Neuronal stem cell (in vitro differentiated cells): ENCODE measurements at regions not wholly inside any gene's neighbourhood (a gene's known extent, or its start where the extent isn't known, plus 50 kb on each side); places are given as distances from the start of the nearest gene placed in this dataset.

ENCODE experiments used
- DNase-seq: peaks from one replicate; pipeline ENCODE4 v3.0.0-alpha.2; 2013; ENCODE audit warnings: low spot score
- H2AFZ ChIP-seq: one replicate; pipeline ENCODE4 v1.6.1; 2013; ENCODE audit warnings: mild to moderate bottlenecking, low read length, inconsistent platforms
- H2AK5ac ChIP-seq: 2 replicates; pipeline ENCODE4 v1.6.1; 2013; ENCODE audit warnings: low read depth, mild to moderate bottlenecking, inconsistent platforms, low read length, moderate library complexity, mixed read lengths
- H2BK120ac ChIP-seq: 2 replicates; pipeline ENCODE4 v1.6.1; 2013; ENCODE audit warnings: low read depth, mild to moderate bottlenecking, inconsistent platforms, low read length, moderate library complexity, mixed read lengths
- H2BK12ac ChIP-seq: one replicate; pipeline ENCODE4 v1.6.1; 2013; ENCODE audit warnings: low read length, inconsistent platforms
- H2BK15ac ChIP-seq: 2 replicates; pipeline ENCODE4 v1.6.1; 2013; ENCODE audit warnings: mild to moderate bottlenecking, low read length, inconsistent platforms, mixed read lengths
- H2BK5ac ChIP-seq: one replicate; pipeline ENCODE4 v1.6.1; 2013; ENCODE audit warnings: inconsistent platforms, mild to moderate bottlenecking, low read length, moderate library complexity
- H3K14ac ChIP-seq: one replicate; pipeline ENCODE4 v1.6.1; 2013; ENCODE audit warnings: low read length, inconsistent platforms
- H3K18ac ChIP-seq: 2 replicates; pipeline ENCODE4 v1.6.1; 2013; ENCODE audit warnings: low read length, inconsistent platforms
- H3K23ac ChIP-seq: 2 replicates; pipeline ENCODE4 v1.6.1; 2013; ENCODE audit warnings: low read depth, mild to moderate bottlenecking, mixed read lengths, low read length, inconsistent platforms; ENCODE audit not compliant: poor library complexity
- H3K27ac ChIP-seq: replicated peaks from 3 replicates; pipeline ENCODE4 v1.5.1; 2013; ENCODE audit warnings: low read length, inconsistent platforms
- H3K27me3 ChIP-seq, 3 experiments: 2 replicates each; pipeline ENCODE4 v1.6.1; 2013; ENCODE audit warnings: low read length in 3 of 3, mild to moderate bottlenecking in 2 of 3, inconsistent platforms in 1 of 3, low read depth in 1 of 3, mixed read lengths in 1 of 3, moderate library complexity in 1 of 3; ENCODE audit not compliant: control insufficient read depth in 3 of 3, insufficient read depth in 3 of 3
- H3K36me3 ChIP-seq, 2 donors: replicated peaks in 1 of 2; 2 replicates each; pipeline ENCODE4 v1.6.1; 2013; ENCODE audit warnings: low read length in 2 of 2; ENCODE audit not compliant: control insufficient read depth in 2 of 2, insufficient read depth in 2 of 2
- H3K4ac ChIP-seq: 2 replicates; pipeline ENCODE4 v1.6.1; 2013; ENCODE audit warnings: inconsistent platforms, mild to moderate bottlenecking, low read length, moderate library complexity
- H3K4me1 ChIP-seq, 2 donors: 1 replicate in 1 of 2; 2 replicates in 1 of 2; pipeline ENCODE4 v1.6.1; 2013; ENCODE audit warnings: low read length in 2 of 2, low read depth in 1 of 2; ENCODE audit not compliant: control insufficient read depth in 2 of 2, insufficient read depth in 1 of 2
- H3K4me2 ChIP-seq: one replicate; pipeline ENCODE4 v1.6.1; 2013; ENCODE audit warnings: mild to moderate bottlenecking, low read length, inconsistent platforms; ENCODE audit not compliant: insufficient read depth, poor library complexity, severe bottlenecking
- H3K4me3 ChIP-seq, 2 donors: 2 replicates each; pipeline ENCODE4 v1.5.1; 2013; ENCODE audit warnings: low read length in 2 of 2, mild to moderate bottlenecking in 2 of 2, inconsistent platforms in 1 of 2, moderate library complexity in 1 of 2
- H3K79me1 ChIP-seq: one replicate; pipeline ENCODE4 v1.6.1; 2013; ENCODE audit warnings: low read depth, mild to moderate bottlenecking, inconsistent platforms, low read length, moderate library complexity
- H3K9ac ChIP-seq: one replicate; pipeline ENCODE4 v1.6.1; 2013; ENCODE audit warnings: mild to moderate bottlenecking, low read depth, low read length, inconsistent platforms; ENCODE audit not compliant: poor library complexity
- H3K9me3 ChIP-seq, 2 donors: replicated peaks in 1 of 2; 2 replicates each; pipeline versions ENCODE3 to v1.6.1; 2013; ENCODE audit warnings: low read length in 2 of 2, mild to moderate bottlenecking in 2 of 2, inconsistent platforms in 1 of 2, low read depth in 1 of 2, mixed read lengths in 1 of 2, moderate library complexity in 1 of 2; ENCODE audit not compliant: control insufficient read depth in 2 of 2, insufficient read depth in 1 of 2
- H4K8ac ChIP-seq: one replicate; pipeline ENCODE4 v1.6.1; 2013; ENCODE audit warnings: low read depth, mild to moderate bottlenecking, inconsistent platforms, low read length, moderate library complexity
- H4K91ac ChIP-seq: one replicate; pipeline ENCODE4 v1.6.1; 2013; ENCODE audit warnings: low read length, low read depth, mild to moderate bottlenecking, inconsistent platforms; ENCODE audit not compliant: poor library complexity
- WGBS, 2 donors: extraction: QIAGEN DNeasy Blood & Tissue Kit; methylation state at CpG; one replicate each; pipeline ENCODE4 v1.1.7; 2013; ENCODE audit warnings: missing lambda C conversion rate in 2 of 2, mixed read lengths in 1 of 2; ENCODE audit not compliant: insufficient read length in 2 of 2, insufficient replicate concordance in 1 of 2; ENCODE audit errors: extremely low coverage in 2 of 2; 5-methylcytosine and 5-hydroxymethylcytosine counted together

- WGBS, 2 donors = no CpG with 5 or more reads among the region's 11 CpGs
- no peak overlapping the region for H3K4me3 ChIP-seq
Observed at GRCh38 chr6:8831366-8832152, 396.2 kb upstream of the SLC35B3 start.

GRCh38 chr6:8830794-8831193, 395.4 kb upstream of the SLC35B3 start:
- H2BK15ac ChIP-seq = no peak overlapping the region
- H3K14ac ChIP-seq = no peak overlapping the region
- no peak overlapping the region for H3K27ac ChIP-seq
- H2AFZ ChIP-seq = no peak overlapping the region
- H3K27me3 ChIP-seq = no peaks in the 10 kb centered on the region
- no peak overlapping the region for H2AK5ac ChIP-seq
- DNase-seq = no peak
- H2BK5ac ChIP-seq = no peak overlapping the region
- no peak overlapping the region for H4K91ac ChIP-seq
- H4K8ac ChIP-seq = no peak overlapping the region
- no peaks in the 10 kb centered on the region for H3K9me3 ChIP-seq
- no peak overlapping the region for H3K4me3 ChIP-seq
- H3K79me1 ChIP-seq = peaks cover 2% of the 10 kb centered on the region
- H3K18ac ChIP-seq = no peak overlapping the region
- no peak overlapping the region for H2BK12ac ChIP-seq
- H2BK120ac ChIP-seq = no peak overlapping the region
- H3K4ac ChIP-seq = no peak overlapping the region
- no peak overlapping the region for H3K4me2 ChIP-seq
- WGBS, 2 donors = no CpG with 5 or more reads among the region's 1 CpG
- H3K23ac ChIP-seq = no peak overlapping the region
- H3K9ac ChIP-seq = no peak overlapping the region
- H3K36me3 ChIP-seq = no peaks in the 10 kb centered on the region
- H3K4me1 ChIP-seq = peaks cover 0 to 5% of the 10 kb centered on the region in 2 donors

More at GRCh38 chr6:8831366-8832152, 396.2 kb upstream of the SLC35B3 start:
- Histone ChIP-seq H4K91ac (no peak overlapping the region), H2AK5ac (no peak overlapping the region), H2BK5ac (no peak overlapping the region), H3K36me3 (no peaks in the 10 kb centered on the region), H2AFZ (no peak overlapping the region), H2BK12ac (no peak overlapping the region), H3K9me3 (no peaks in the 10 kb centered on the region), H2BK15ac (no peak overlapping the region), H2BK120ac (no peak overlapping the region), H3K4me1 (peaks cover 0 to 5% of the 10 kb centered on the region in 2 donors), H3K4ac (no peak overlapping the region), H3K27me3 (no peaks in the 10 kb centered on the region), H3K14ac (no peak overlapping the region), H3K18ac (no peak overlapping the region), H3K79me1 (peaks cover 2% of the 10 kb centered on the region), H3K9ac (no peak overlapping the region), H4K8ac (no peak overlapping the region), H3K27ac (no peak overlapping the region), H3K23ac (no peak overlapping the region), H3K4me2 (no peak overlapping the region)
- DNase-seq = no peak

GRCh38 chr6:8829796-8830195, 394.5 kb upstream of the SLC35B3 start:
- H3K27me3 ChIP-seq = no peaks in the 10 kb centered on the region
- no peak overlapping the region for H2BK5ac ChIP-seq
- H3K4me1 ChIP-seq = peaks cover 0 to 5% of the 10 kb centered on the region in 2 donors
- H2BK120ac ChIP-seq = no peak overlapping the region
- H4K8ac ChIP-seq = no peak overlapping the region
- no peak overlapping the region for H4K91ac ChIP-seq
- H3K18ac ChIP-seq = no peak overlapping the region
- no peak overlapping the region for H3K23ac ChIP-seq
- H3K36me3 ChIP-seq = no peaks in the 10 kb centered on the region
- no peak overlapping the region for H2BK12ac ChIP-seq
- no peak overlapping the region for H3K4ac ChIP-seq
- H3K4me3 ChIP-seq = no peak overlapping the region
- no peak for DNase-seq
- no peak overlapping the region for H3K9ac ChIP-seq
- no peak overlapping the region for H2AK5ac ChIP-seq
- H3K79me1 ChIP-seq = peaks cover 2% of the 10 kb centered on the region
- no peak overlapping the region for H3K14ac ChIP-seq
- H3K27ac ChIP-seq = no peak overlapping the region
- no CpG with 5 or more reads among the region's 5 CpGs for WGBS, 2 donors
- H2BK15ac ChIP-seq = no peak overlapping the region
- H3K4me2 ChIP-seq = no peak overlapping the region
- H3K9me3 ChIP-seq = no peaks in the 10 kb centered on the region
- H2AFZ ChIP-seq = peak overlapping the region; percentile 59

DNA sequence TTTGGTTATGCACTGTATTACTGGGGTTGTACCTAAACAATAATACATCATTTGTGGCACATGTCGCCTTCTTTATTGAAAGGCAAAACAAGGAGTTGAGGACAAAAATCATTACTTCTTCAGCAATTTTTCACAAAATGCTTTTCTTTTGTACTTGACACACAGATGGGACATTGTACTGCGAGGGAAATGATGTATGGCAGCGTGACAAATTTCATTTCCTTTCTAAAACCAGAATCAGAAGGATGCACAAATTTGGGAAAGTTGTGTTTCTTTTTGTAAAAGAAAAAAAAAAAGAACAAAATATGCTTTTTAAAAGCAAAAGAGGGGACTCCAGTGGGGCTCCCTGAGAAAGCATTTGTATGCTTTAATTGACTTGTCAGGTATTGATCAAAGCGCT, 394.0 kb upstream of the SLC35B3 start:
- no peak overlapping the region for H2BK120ac ChIP-seq
- no CpG with 5 or more reads among the region's 4 CpGs for WGBS, 2 donors
- H4K91ac ChIP-seq = no peak overlapping the region

More for the DNA sequence above, 394.0 kb upstream of the SLC35B3 start:
- no peak overlapping the region for H3K4ac ChIP-seq
- H3K36me3 ChIP-seq = no peaks in the 10 kb centered on the region
- H3K27me3 ChIP-seq = no peaks in the 10 kb centered on the region
- no peak overlapping the region for H3K14ac ChIP-seq
- peaks cover 0 to 5% of the 10 kb centered on the region in 2 donors for H3K4me1 ChIP-seq
- H2AFZ ChIP-seq = no peak overlapping the region
- H2BK5ac ChIP-seq = no peak overlapping the region
- no peak overlapping the region for H3K4me2 ChIP-seq
- H3K9me3 ChIP-seq = no peaks in the 10 kb centered on the region
- no peak overlapping the region for H3K4me3 ChIP-seq
- H3K9ac ChIP-seq = no peak overlapping the region
- H4K8ac ChIP-seq = no peak overlapping the region
- H2BK15ac ChIP-seq = no peak overlapping the region
- no peak overlapping the region for H2AK5ac ChIP-seq
- no peak overlapping the region for H3K18ac ChIP-seq
- H3K79me1 ChIP-seq = peaks cover 2% of the 10 kb centered on the region
- H3K27ac ChIP-seq = no peak overlapping the region
- no peak for DNase-seq
- H2BK12ac ChIP-seq = no peak overlapping the region
- no peak overlapping the region for H3K23ac ChIP-seq
